HG02970 (cell line): ENCODE measurements at regions not wholly inside any gene's neighbourhood (a gene's known extent, or its start where the extent isn't known, plus 50 kb on each side); places are given as distances from the start of the nearest gene placed in this dataset.

Experiments used
- ATAC-seq: cut with Tn5 transposase; IDR thresholded peaks from one replicate; pipeline ENCODE4 v1.9.1; 2021; ENCODE audit warnings: mild to moderate bottlenecking, moderate library complexity, moderate number of reproducible peaks; ENCODE audit not compliant: unreplicated experiment, low FRiP score

DNA sequence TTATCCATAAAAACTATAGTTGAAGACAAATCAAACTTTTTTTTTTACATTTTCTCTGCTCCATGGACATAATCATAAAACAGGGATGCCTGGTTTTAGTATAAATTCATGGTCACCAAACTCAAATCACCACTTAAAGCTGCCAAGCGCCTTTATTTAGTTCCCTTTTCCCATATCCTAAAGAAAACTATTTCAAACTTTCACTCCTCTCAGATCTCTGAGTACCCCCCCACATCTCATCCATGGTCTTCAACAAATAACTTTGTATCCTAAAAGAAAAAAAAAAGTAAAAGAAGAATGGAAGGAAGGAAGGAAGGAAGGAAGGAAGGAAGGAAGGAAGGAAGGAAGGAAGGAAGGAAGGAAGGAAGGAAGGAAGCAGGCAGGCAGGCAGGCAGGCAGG lies 1438.7 kb downstream of the C4orf33 start:
- no peak for ATAC-seq

DNA sequence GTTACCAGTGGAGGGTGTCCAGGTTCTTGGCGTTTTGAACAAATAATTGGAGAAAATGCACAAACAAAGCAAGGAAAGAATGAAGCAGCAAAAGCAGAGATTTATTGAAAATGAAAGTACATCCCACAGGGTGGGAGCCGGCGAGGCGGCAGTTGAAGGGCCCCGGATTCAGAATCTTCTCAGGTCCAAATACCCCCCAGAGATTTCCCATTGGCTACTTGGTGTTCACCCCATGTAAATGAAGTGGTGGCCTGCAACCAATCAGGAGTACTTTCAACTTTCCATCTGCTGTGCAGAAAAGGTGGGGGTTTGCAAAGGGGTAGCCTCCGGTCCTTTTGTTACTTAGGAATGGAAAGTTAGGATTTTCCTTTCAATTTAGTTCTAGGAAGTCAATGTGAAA lies 1447.0 kb downstream of the C4orf33 start:
- ATAC-seq = no peak

DNA sequence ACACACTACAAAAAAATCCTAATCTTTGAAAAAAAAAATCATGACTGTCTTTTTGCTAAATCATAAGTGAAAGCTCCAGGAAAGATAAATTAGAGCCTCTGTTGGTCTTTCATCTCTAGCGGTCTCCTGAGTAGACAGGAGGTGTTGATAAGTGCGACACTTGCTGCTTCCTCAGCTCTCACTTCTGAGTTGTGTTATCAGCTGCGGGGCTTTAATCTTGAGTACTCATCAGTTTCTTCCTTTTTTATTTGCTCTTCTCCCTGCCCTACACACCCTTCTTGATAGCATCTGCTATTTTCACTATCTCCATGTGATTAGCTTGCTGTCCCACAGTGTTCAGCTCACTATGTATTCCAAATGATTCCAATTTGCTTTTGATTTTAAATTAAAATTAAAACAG lies 1449.2 kb downstream of the C4orf33 start:
- ATAC-seq = no peak

DNA sequence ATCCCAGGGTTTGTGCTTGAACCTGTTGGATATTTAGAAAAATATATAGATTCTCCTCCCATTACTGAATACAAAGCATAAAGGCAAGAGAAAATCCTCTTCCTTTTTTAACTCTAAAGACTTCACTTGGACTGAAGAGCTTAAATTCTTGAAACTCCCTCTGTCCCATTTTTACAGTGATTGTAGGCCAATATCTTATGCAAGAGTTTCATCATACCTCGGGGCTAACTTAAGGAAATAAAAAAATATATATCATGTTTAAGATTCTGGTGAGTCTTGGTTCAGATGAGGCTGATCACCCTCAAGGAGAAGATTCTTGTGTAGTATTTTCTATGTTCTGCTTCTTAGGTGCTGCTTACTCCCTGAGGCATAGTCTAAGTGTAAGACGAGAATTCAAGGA lies 1449.6 kb downstream of the C4orf33 start:
- ATAC-seq = no peak

DNA sequence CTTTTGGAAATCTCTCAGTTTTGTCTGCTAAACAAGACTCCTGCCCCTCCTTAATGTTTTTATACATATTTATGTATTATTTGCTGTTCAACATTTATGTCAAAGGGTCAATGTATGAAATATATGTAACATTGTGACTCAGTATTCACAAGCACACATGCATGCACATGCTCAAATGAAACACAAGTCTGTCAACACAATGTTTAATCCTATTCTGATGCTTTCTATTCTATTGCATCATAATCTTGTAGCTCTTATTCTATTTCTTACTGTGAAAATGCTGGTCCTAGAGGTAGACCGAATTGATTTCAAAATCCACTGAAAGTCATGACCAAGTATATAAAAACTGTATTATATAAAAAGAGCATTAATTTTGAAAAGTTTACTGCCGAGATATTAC lies 1463.3 kb downstream of the C4orf33 start:
- no peak for ATAC-seq

DNA sequence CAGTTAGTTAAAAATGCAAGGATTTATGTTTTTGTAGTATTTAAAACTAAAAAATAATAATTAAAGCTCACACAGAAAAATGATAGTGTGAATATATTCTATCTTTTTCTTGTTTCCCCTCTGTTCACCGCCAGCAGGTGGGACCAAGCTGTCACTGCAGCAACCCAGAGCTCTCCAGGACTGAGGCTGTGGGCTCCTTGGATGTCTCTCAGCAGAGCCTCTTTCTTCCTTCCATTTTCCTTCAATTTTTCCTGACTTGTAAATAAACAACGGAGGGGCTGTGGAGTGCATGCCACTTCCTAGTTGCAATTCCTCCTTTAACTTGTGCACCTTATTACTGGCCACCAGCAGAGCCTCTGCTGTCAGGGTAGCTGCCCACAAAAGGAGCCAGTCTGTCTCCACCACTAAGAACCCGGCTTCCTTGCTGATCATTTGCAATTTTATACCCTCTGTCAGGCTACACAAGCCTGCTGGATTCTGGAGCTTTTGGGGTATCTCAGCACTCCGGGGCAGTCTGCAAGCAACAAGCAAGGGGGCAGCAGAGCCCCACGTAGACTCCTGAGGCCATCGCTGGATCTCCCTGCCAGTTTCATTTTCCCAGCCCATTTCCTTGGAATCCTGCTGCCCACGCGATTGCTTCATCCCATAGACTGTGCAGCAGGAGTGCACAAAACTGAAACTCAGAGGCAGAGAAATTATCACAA lies 1467.4 kb downstream of the C4orf33 start:
- no peak for ATAC-seq

DNA sequence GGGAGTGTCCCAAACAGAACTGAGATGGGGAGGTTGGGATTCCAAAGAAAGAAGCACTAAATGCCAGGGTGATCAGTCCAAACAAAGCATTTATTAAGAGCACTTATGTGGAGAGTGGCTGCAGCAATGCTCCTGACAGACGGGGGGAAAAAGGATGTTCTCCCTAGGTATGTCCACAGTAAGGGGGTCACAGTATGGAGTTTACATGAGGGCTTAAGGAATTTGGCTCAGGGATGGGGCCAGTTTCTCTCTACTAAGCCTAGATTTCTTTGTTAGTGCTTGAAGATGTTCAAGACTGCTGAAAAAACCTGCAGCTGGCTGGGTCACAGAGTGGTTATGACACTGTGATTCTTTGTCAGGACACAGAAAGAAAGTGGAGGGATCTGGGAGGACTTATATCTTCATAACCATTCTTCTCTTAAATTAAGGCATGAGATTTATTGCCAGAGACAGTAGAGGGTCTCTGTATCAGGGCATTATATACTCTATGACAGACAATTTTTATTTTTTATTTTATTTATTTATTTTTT lies 1468.0 kb downstream of the C4orf33 start:
- ATAC-seq = no peak

DNA sequence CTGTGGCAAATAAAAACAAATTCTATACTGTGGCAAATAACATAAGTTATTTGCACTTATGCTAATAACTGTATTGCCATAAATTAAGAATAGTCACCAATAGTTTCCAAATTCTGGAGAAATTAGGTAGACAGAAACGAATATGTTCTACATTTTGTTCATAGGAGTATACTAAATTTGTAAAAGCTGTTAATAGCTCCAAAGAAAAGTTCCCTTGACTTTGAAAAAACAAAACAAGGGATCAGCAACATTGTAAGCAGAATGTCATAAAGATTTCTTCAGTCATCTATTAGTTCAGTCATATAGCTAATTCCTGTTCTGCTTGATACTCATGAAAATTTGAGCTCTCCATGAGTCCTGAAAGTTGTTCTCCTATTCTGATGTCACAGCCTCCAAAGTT lies 1472.8 kb downstream of the C4orf33 start:
- no peak for ATAC-seq

DNA sequence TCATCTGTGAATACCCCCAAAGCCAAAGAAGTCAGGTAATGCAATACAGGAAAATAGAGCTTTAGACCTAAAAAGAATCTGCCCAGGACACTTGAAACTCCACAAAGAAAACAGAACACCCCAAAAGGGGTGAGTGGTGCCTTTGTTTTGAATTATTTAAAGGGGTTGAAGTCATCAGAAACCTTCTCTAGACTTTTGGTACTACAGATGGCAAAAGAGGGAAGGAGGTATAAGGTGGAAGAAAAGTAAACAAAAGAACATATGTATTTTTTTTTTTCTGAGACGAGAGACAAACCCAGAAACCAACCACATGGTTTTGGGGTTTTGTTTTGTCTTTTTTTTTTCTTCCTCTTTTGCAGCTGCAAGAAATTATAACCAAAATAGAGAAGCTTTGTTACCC lies 1477.8 kb downstream of the C4orf33 start:
- no peak for ATAC-seq

DNA sequence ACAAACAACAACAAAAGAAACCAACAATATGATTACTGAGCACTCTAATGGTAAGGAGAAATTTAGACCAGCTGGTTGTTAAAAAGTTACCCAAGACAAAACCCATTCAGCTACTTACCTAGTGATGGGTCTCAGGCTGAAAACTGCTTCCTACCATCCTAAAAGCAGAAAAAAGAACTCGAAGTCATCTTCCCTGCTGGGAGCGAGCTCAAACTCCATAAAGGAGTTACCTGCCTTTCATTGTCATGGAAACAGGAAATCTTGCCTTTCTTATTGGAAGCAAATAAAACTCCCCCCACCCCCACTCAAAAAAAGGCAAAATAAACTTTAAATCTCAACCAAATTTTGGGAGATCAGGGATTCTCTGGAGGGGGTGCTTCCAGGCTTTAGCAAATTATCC lies 1478.3 kb downstream of the C4orf33 start:
- ATAC-seq = no peak

DNA sequence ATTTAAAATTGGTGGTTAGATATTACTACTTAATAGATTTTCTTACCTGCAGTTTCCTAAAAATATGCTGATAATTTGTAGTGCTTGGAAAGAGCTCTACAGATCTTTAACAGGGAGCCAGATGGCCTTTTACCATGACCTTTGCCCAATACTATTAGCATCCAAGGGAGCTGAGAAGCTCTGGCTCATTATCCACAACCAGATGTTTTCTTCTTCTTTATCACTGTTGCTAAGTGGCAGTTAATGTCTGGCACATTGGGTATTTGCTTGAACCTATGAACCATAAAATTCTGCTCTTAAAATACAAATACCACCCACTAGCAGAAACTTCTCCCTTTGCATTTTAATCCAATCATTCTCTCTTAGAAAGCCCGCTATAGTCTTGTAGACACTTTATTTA lies 1480.3 kb downstream of the C4orf33 start:
- ATAC-seq = no peak

DNA sequence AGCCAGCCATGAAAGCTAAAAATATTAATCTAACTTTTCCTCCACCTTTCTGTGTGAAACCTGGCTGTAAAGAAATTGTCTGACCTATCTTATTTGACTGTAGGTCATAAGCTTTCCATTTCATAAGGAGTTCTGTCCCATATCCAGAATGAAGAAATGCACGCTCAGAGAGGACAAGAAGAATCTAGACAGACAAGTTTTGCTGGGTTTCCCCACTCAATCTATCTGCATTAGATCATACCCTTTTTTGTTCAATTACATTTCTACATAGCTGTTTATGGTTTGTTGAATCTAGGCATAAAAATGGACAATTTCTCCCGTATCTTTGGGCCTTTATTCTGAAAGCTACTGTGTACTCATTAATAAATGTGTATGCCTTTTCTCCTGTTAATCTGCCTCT lies 1495.1 kb downstream of the C4orf33 start:
- ATAC-seq = no peak

DNA sequence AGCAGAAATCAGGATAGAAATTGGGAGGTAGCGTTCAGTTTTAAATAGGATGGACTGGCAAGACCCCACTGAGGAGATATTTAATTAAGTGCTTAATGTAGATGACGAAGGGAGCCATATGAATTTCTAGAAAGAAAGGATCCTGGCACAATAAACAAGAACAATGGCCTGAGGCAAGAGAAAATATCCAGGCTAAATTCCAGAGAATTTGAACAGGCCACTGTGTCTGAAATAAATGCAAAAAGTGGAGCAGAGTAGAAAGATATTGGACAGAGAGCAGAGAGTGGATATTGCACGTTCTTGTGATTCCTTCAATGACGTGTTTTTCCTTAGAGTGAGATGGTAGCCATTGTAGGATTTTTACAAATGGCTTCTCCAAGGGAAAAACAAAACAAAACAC lies 1504.8 kb downstream of the C4orf33 start:
- ATAC-seq = no peak

DNA sequence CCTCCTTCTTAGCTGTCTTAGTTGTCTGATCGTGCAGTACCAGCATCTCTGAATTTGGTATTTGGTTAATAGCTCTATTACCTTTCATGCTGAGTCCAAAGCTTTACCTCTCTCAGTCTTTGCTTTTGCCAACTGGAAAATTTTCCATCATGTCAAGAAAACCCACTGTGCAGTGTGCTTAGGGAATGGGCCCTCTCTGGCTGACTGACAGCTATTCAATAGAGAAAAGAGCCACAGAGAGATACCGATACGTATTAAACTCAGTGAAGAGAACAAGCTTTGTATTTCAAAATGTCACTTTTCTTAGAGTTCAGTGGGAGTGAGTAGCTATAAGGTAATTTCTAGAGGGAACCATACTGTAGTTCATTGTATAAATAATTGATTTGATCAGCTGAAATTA lies 1507.1 kb downstream of the C4orf33 start:
- no peak for ATAC-seq

DNA sequence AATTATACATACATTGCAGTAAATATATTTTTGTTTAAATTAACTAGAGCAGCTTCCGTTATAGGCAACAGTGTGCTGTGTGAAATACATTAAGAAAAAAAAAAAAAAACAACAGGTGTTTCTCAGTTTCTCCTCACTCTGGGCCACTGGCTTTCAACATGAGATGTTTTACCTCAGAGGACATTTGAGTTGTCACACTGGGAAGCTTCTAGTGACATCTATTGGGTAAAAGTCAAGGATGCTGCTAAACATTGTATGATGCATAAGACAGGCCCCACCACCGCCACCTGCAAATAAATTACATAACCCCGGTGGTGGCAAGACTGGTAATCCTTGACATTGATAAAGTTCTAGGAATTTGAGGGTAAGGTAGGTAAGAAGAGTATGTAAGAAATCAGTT lies 1512.2 kb downstream of the C4orf33 start:
- ATAC-seq = no peak

DNA sequence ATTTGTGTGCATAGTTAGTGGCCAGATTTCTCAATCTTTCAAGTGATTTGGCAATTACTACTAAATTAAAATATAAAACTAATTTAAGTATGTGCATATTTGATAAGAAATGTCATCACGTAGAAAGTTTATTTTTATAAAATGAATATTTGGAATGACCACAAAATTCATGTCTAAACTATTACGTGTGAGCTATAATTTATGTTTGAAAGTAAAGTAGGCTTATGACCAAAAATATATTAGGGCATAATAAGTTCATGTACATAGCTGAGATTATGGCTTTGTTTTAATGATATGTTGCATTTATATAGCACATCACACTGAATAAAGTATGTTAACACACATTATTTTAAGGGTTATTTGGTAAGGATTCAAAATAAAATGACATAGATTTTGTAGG lies 1532.6 kb downstream of the C4orf33 start:
- no peak for ATAC-seq

DNA sequence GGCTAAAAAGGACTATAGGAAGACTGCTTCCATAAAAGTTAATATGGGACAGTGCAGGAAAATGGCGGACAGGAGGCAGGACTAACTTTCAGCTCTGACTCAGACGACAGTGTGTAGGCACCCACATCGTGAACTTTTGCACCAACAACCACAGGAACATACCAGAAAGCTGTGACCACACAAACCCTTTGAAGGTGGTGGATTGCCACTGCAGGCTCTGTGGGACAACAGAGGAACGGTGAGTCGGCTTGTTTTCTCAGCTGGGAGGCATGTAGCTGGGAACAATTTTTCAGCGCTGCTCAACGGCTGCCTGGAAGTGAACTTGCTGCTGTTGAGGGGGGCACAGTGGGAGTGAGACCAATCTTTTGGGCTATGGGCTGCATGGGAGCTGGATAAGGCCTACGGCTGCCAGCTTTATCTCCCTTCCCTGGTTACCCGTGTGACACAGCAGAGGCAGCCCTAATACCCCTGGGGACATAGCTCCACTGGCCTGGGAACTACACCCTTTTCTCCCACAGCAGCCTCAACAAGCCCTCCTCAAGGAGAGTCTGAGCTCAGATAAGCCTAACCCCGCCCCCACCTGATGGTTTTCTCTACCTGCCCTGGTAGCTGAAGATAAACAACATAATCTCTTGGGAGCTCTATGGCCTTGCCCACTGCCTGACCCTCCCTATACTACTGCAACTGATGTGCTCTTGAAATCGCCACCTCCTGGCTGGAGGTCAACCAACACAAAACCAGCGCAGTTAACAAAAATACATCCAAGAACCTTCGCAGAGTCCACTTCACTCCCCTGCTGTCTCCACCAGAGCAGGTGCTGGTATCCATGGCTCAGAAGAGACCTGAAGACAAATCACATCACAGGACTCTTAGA lies 1537.0 kb downstream of the C4orf33 start:
- ATAC-seq = no peak

DNA sequence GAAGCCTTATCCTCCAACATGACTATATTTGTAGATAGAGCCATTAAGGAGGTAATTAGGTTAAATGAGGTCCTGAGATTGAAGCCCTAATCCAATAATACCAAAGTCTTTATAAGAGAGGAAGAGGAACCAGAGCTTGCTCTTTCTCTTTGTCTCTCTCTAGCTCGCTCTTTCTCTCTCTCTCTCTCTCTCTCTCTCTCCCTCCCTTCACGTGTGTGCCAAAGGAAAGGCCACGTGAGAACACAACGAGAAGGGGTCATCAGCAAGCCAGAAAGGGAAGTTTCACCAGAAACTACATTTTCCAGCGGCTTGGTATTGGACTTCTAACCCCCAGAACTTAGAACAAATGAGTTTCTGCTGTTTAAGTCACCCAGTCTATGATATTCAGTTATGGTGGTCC lies 1540.5 kb downstream of the C4orf33 start:
- no peak for ATAC-seq

DNA sequence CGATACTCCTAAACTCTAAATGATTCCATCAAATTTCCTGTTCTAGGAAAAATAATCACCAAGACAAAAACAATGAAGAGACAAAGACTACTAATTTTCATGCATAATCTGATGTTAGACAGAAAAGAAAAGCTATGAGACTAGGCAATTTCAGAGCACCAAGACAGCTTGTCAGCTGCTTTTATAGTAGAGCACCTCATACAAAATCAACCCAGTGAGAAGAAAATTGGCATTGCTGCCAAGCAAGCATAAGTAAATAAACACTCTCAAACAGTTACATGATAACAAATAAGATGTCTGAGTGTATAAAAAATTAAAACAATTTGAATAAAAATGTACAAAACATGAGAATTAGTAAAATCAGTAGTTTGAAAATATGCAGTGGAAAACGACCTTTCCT lies 1544.6 kb downstream of the C4orf33 start:
- ATAC-seq = no peak

DNA sequence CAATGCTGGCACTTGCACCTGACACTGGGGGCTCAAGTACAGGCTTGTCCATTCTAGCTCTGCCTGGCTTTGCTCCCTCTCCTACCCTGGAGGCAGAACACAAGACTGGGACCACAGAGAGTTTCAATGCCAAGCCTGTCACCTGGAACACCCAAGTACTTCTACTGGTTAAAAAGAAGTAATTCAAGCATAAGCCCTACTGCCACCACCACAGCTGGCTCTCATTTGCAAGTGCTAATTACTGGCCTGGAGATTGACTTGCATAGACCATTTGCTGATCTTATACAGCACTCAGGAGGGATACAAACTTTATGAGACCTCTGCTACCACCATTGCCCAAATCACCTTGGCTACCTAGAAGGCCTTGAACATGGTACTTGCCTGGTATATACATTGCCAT lies 1550.9 kb downstream of the C4orf33 start:
- no peak for ATAC-seq

DNA sequence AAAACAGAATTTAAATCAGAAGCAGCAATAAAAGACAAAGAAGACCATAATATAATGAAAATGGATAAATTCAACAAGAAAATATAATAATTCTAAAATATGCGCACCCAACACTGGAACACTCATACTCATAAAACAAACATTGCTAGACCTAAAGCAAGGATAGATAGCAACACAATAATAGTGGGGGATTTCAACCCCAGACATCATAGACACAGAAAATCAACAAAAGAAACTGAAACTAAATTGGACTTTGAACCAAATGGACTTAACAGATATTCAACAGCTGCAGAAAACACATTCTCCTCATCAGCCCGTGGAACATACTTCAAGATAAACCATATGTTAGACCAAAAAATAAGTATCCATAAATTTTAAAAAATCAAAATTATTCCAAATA lies 1552.6 kb downstream of the C4orf33 start:
- ATAC-seq = no peak

DNA sequence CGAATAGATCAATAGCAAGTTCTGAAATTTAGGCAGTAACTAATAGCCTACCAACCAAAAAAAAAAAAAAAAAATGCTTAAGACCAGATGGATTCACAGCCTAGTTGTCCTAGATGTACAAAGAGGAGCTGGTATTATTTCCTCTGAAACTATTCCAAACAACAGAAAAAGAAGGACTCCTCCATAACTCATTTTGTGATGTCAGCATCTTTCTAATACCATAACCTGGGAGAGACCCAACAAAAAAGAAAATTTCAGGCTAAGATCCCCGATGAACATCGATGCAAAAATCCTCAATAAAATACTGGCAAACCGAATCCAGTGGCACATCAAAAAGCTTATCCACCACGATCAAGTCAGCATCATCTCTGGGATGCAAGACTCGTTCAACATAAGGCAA lies 1557.9 kb downstream of the C4orf33 start:
- ATAC-seq = no peak
